ENCODE measurements at regions not wholly inside any gene's neighbourhood (a gene's known extent, or its start where the extent isn't known, plus 50 kb on each side); places are given as distances from the start of the nearest gene placed in this dataset.
A peak's percentile ranks its signal among the peaks of the same experiment; 100 is the strongest.

DNA sequence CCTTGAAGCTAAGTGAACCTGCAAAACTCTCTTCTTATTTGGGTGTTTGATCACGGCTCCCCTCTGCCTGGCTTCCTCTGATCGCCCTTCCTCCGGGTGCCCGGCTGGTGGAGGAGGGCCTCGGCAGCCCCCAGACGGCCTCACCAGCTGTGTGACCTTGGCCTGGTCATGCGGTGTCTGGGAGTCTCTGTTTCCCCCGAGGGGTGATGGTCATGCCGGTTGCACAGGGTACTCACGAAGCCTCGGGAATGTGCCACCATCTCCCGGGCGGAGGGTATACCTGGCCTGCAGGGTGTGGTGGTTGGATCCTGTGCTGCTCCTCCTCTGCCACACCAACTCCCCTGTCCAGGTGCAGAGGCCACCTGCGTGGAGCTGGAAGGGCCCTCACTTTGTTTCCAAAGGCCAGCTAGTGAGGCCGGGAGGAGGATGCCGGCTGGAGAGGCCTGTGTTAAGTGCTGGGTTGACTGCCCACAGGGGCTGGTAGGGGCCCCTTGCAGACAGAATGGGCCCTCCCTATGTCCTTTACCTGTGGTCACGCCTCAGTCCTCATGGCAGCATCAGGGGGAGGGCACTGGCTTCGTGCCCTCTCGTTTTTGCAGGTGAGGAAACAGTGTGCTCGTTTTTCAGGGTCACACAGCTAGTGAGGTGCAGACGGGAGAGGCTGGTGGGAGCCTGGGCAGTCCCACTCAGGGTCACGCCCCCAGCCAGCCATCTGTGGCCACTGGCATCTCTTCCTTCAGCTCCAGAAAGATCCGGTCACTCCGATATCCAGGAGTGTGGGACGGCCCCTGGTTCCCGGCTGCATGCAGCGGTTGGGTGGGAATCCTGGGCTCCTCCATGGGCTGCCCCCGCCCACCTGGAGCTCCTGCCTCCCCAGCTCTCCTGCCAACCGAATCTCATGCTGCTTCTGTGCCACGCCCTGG lies 148.5 kb upstream of the GSE1 start:
- Histone ChIP-seq H2AFZ (ENCODE audit: low read length) (no peak overlapping the region), H2BK20ac (ENCODE audit: low read depth, low read length, poor library complexity, severe bottlenecking) (no peak overlapping the region), H3K23ac (ENCODE audit: insufficient read length, low read depth, low read length) (no peak overlapping the region), H3K9ac (ENCODE audit: extremely low read depth, insufficient read length, low read length) (no peak overlapping the region), H2BK120ac (ENCODE audit: low read depth, low read length, poor library complexity, severe bottlenecking) (no peak overlapping the region), H3K9me3 (ENCODE audit: control insufficient read depth, low read depth, low read length) (no peaks in the 10 kb centered on the region), H3K4me2 (ENCODE audit: insufficient read depth, insufficient read length, low read length) (no peak overlapping the region), H3K79me1 (ENCODE audit: insufficient read depth, low read depth, low read length, poor library complexity, severe bottlenecking) (no peaks in the 10 kb centered on the region), H2BK15ac (ENCODE audit: low read depth, low read length) (no peak overlapping the region), H2BK12ac (ENCODE audit: insufficient read length, low read depth, low read length) (no peak overlapping the region), H3K79me2 (ENCODE audit: insufficient read depth, low read length) (no peaks in the 10 kb centered on the region), H3K27me3 (ENCODE audit: insufficient read depth, low read length) (peaks cover 4% of the 10 kb centered on the region; the same call in 1 of the 2 replicates), H4K20me1 (ENCODE audit: control insufficient read depth, insufficient read depth, insufficient read length) (no peaks in the 10 kb centered on the region), H3K23me2 (ENCODE audit: insufficient read length, low read depth, low read length, poor library complexity, severe bottlenecking) (peaks cover 8% of the 10 kb centered on the region), H2AK5ac (ENCODE audit: insufficient read length, low read length) (no peak overlapping the region), H3K14ac (ENCODE audit: insufficient read depth, low read length) (no peak overlapping the region), H3T11ph (ENCODE audit: low read length) (no peak overlapping the region), H3K27ac (ENCODE audit: insufficient read length, low read depth, low read length) (no peak overlapping the region), H3K4me1 (ENCODE audit: insufficient read depth, low read length) (peaks cover 8% of the 10 kb centered on the region), H4K5ac (ENCODE audit: insufficient read length, low read depth, low read length) (no peak overlapping the region), H4K91ac (ENCODE audit: insufficient read length, low read depth, low read length) (no peak overlapping the region), H2BK5ac (ENCODE audit: insufficient read length, low read length) (no peak overlapping the region), H4K8ac (replicated peaks; ENCODE audit: insufficient read length, low read depth, low read length) (no peak overlapping the region), H3K18ac (ENCODE audit: insufficient read length, low read depth, low read length) (no peak overlapping the region), H3K56ac (ENCODE audit: insufficient read length, low read depth, low read length) (no peak overlapping the region), H3K4ac (ENCODE audit: low read depth, low read length) (no peak overlapping the region)
- TF ChIP-seq, protein P1, sequence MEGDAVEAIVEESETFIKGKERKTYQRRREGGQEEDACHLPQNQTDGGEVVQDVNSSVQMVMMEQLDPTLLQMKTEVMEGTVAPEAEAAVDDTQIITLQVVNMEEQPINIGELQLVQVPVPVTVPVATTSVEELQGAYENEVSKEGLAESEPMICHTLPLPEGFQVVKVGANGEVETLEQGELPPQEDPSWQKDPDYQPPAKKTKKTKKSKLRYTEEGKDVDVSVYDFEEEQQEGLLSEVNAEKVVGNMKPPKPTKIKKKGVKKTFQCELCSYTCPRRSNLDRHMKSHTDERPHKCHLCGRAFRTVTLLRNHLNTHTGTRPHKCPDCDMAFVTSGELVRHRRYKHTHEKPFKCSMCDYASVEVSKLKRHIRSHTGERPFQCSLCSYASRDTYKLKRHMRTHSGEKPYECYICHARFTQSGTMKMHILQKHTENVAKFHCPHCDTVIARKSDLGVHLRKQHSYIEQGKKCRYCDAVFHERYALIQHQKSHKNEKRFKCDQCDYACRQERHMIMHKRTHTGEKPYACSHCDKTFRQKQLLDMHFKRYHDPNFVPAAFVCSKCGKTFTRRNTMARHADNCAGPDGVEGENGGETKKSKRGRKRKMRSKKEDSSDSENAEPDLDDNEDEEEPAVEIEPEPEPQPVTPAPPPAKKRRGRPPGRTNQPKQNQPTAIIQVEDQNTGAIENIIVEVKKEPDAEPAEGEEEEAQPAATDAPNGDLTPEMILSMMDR (conservative IDR thresholded peaks at IDR 0.05): no peak
- Mint-ChIP-seq H3K4me3 (peak overlapping the region in 1 of 2 experiments; percentile 34; a peak in 1 of 5 replicates), H3K36me3 (ENCODE audit: insufficient read depth in 1 of 3, low read depth in 3 of 3) (no peaks in the 10 kb centered on the region), H3K27ac (no peak overlapping the region), H3K4me1 (peaks cover 22 to 35% of the 10 kb centered on the region in 2 experiments), H3K9me3 (no peaks in the 10 kb centered on the region), H3K27me3 (ENCODE audit: low read depth) (peaks cover 71% of the 10 kb centered on the region)
- no peak for DNase-seq
- WGBS (ENCODE audit: extremely low coverage, insufficient read length, low lambda C conversion rate): no CpG with 5 or more reads among the region's 30 CpGs

Data from H9 (cell line).